GM12878 (cell line): ENCODE measurements at regions not wholly inside any gene's neighbourhood (a gene's known extent, or its start where the extent isn't known, plus 50 kb on each side); places are given as distances from the start of the nearest gene placed in this dataset.

ENCODE experiments used
- ATAC-seq: fragments of 200-7000 bp; cut with Tn5 transposase; 3 replicates; pipeline ENCODE4 v1.9.1; 2020; ENCODE audit warnings: mild to moderate bottlenecking, moderate library complexity
- BruUV-seq: library from RNA; stranded (reverse); fragments of 400-500 nt; replicated peaks from 2 replicates; lab custom pipeline; 2021; lab: Mats Ljungman, UMichigan
- CTCF ChIA-PET: fragments of 300-600 bp; sonication (Branson Sonifier 250); formaldehyde crosslinking; extraction: SDS; loops from one replicate; lab custom pipeline; 2021; ENCODE audit warnings: inconsistent platforms; lab: Yijun Ruan, JAX
- POLR2A ChIA-PET: fragments of 350-600 bp; formaldehyde crosslinking; extraction: SDS; loops from one replicate; lab custom pipeline; 2021; ENCODE audit warnings: inconsistent platforms; lab: Charles Lee
- RAD21 ChIA-PET: fragments of 300-600 bp; sonication (Branson Sonifier 250); formaldehyde crosslinking; loops from one replicate; lab custom pipeline; 2023; ENCODE audit warnings: antibody characterized with exemption; ENCODE audit not compliant: unreplicated experiment; lab: Charles Lee
- SMC1A ChIA-PET: fragments of 300-600 bp; sonication (Branson Sonifier 250); formaldehyde crosslinking; loops from one replicate; lab custom pipeline; 2023; ENCODE audit not compliant: unreplicated experiment, uncharacterized antibody; lab: Charles Lee
- DNase-seq: peaks from one replicate; pipeline ENCODE4 v3.0.0-alpha.2; 2011; ENCODE audit warnings: low read depth, low spot score
- FAIRE-seq: peaks from 3 replicates; lab custom pipeline; 2011; peaks lifted over from hg19 to GRCh38; lab: Jason Lieb, UNC
- H2AFZ ChIP-seq: 2 replicates; pipeline ENCODE4 v1.6.0; 2011; ENCODE audit warnings: low read depth, low read length, control low read depth; ENCODE audit not compliant: control insufficient read depth
- H3K27ac ChIP-seq: 2 replicates; pipeline ENCODE4 v1.5.1; 2011; ENCODE audit warnings: control low read depth; ENCODE audit not compliant: control insufficient read depth, insufficient read depth
- H3K27me3 ChIP-seq, 2 experiments: replicated peaks in 1 of 2; 2 replicates each; pipeline versions ENCODE4 v1.6.0 to v1.6.1; 2011; ENCODE audit warnings: low read length in 1 of 2; ENCODE audit not compliant: control insufficient read depth in 2 of 2, insufficient read depth in 2 of 2
- H3K36me3 ChIP-seq, 2 experiments: 2 replicates each; pipeline ENCODE4 v1.5.1; 2011; ENCODE audit warnings: low read length in 1 of 2; ENCODE audit not compliant: control insufficient read depth in 2 of 2, insufficient read depth in 2 of 2
- H3K4me1 ChIP-seq: 2 replicates; pipeline ENCODE4 v1.6.1; 2011; ENCODE audit warnings: mild to moderate bottlenecking, low read length, moderate library complexity, mixed read lengths; ENCODE audit not compliant: control insufficient read depth, insufficient read depth
- H3K4me2 ChIP-seq: 2 replicates; pipeline ENCODE4 v1.6.0; 2011; ENCODE audit warnings: control low read depth; ENCODE audit not compliant: control insufficient read depth, insufficient read depth
- H3K4me3 ChIP-seq: fragments of 200-600 bp; sonication (generic); 2 replicates; pipeline ENCODE4 v1.5.1; 2016
- H3K79me2 ChIP-seq: 2 replicates; pipeline ENCODE4 v1.6.0; 2011; ENCODE audit warnings: low read length; ENCODE audit not compliant: control insufficient read depth, insufficient read depth
- H3K9ac ChIP-seq: 2 replicates; pipeline ENCODE4 v1.8.0; 2011; ENCODE audit warnings: low read length, control low read depth, mixed read lengths; ENCODE audit not compliant: control insufficient read depth, insufficient read depth
- H3K9me3 ChIP-seq: replicated peaks from 3 replicates; pipeline ENCODE4 v1.5.1; 2011; ENCODE audit warnings: mild to moderate bottlenecking, low read length; ENCODE audit not compliant: control insufficient read depth, insufficient read depth
- H4K20me1 ChIP-seq: 2 replicates; pipeline ENCODE4 v1.6.0; 2011; ENCODE audit not compliant: control insufficient read depth, insufficient read depth
- ZBED1 ChIP-seq: IDR thresholded peaks from 2 replicates; pipeline ENCODE4 v1.6.1; 2016; ENCODE audit warnings: borderline replicate concordance
- ZNF592 ChIP-seq: fragments of 450-650 bp; IDR thresholded peaks from 2 replicates; pipeline ENCODE4 v1.6.1; 2017; ENCODE audit warnings: mild to moderate bottlenecking, moderate library complexity
- WGBS: methylation state at CpG from one replicate; pipeline ENCODE4 v1.1.6; 2016; ENCODE audit warnings: low lambda C conversion rate; ENCODE audit not compliant: insufficient replicate concordance, insufficient coverage; ENCODE audit errors: missing lambda C conversion rate; 5-methylcytosine and 5-hydroxymethylcytosine counted together
- in situ Hi-C: fragments of 300-500 bp; cut with MboI; formaldehyde crosslinking; loops from 9 replicates; pipeline ENCODE4 v1.14.3; 2018; ENCODE audit warnings: mixed read lengths
- intact Hi-C: fragments of 100-400 bp; cut with micrococcal nuclease; formaldehyde crosslinking; loops from one replicate; pipeline ENCODE4 v1.14.2; 2022; ENCODE audit not compliant: unreplicated experiment
- TF ChIP-seq, protein P1 (sequence below): fragments of 450-650 bp; conservative IDR thresholded peaks from 2 replicates; pipeline ENCODE4 v1.6.1; 2017; ENCODE audit warnings: mild to moderate bottlenecking, moderate library complexity

- RAD21 ChIA-PET, result no interaction called here
- H3K27me3 ChIP-seq, result no peaks in the 10 kb centered on the region
- no peaks in the 10 kb centered on the region for H3K4me1 ChIP-seq
- intact Hi-C loops (no loop called here), in situ Hi-C loops (no loop called here)
- H3K9me3 ChIP-seq, result no peaks in the 10 kb centered on the region
- H3K27ac ChIP-seq, result no peak overlapping the region
- no peak for ATAC-seq
- H3K36me3 ChIP-seq, result no peaks in the 10 kb centered on the region
- CTCF ChIA-PET, result no interaction called here
- FAIRE-seq, result no peak
- no peak overlapping the region for H3K4me3 ChIP-seq
- no TSS peak for BruUV-seq
- H3K4me2 ChIP-seq, result no peak overlapping the region
- no peaks in the 10 kb centered on the region for H4K20me1 ChIP-seq
- 29% methylated on average over 3 of the region's 3 CpGs for WGBS
- H3K9ac ChIP-seq, result no peak overlapping the region
- no peak for DNase-seq
- SMC1A ChIA-PET, result no interaction called here
- TF ChIP-seq ZBED1, result no peak
- TF ChIP-seq, protein P1, sequence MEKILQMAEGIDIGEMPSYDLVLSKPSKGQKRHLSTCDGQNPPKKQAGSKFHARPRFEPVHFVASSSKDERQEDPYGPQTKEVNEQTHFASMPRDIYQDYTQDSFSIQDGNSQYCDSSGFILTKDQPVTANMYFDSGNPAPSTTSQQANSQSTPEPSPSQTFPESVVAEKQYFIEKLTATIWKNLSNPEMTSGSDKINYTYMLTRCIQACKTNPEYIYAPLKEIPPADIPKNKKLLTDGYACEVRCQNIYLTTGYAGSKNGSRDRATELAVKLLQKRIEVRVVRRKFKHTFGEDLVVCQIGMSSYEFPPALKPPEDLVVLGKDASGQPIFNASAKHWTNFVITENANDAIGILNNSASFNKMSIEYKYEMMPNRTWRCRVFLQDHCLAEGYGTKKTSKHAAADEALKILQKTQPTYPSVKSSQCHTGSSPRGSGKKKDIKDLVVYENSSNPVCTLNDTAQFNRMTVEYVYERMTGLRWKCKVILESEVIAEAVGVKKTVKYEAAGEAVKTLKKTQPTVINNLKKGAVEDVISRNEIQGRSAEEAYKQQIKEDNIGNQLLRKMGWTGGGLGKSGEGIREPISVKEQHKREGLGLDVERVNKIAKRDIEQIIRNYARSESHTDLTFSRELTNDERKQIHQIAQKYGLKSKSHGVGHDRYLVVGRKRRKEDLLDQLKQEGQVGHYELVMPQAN, result no peak
- no peak for TF ChIP-seq ZNF592
- H2AFZ ChIP-seq, result no peak overlapping the region
- POLR2A ChIA-PET, result no interaction called here
- no peaks in the 10 kb centered on the region for H3K79me2 ChIP-seq
Observed at GRCh38 chr4:79016878-79017277, 77.6 kb upstream of the PAQR3 start.
